ENCODE measurements at regions not wholly inside any gene's neighbourhood (a gene's known extent, or its start where the extent isn't known, plus 50 kb on each side); places are given as distances from the start of the nearest gene placed in this dataset.

DNA sequence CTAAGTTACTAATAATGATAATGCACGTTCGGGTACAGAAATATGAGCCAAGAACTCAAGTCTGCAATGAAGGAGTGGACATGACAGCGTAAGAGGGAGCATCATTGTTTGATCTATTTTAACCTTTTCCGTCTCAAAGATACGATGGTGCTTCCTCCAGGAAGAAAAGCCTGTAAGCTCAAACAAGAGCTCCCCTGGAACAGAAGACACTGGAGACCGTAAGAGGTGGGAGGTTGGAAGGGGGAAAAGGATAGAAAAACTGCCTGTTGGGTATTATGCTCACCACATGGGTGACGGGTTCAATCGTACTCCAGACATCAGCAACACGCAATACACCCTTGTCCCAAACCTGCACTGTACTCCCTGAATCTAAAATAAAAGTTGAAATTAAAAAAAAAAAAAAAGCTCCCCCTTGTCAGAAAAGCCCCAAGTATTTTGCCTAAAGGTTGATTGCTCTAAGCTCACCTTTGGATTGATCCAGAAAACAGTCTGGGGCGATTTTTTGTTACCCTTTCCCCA is 180.5 kb downstream of the TRIM27 start:
- peaks cover 67% of the 10 kb centered on the region for H3K27me3 Mint-ChIP-seq
- H3K4me1 Mint-ChIP-seq (ENCODE audit: low read depth), result peaks cover 5% of the 10 kb centered on the region
- H3K9me3 Mint-ChIP-seq, result peaks cover 21% of the 10 kb centered on the region
- no peak overlapping the region for H3K27ac Mint-ChIP-seq
- no peak overlapping the region for H3K4me3 Mint-ChIP-seq
- H3K36me3 Mint-ChIP-seq (ENCODE audit: low read depth), result peaks cover 14% of the 10 kb centered on the region

- H3K27ac Mint-ChIP-seq, result no peak overlapping the region
- H3K27me3 Mint-ChIP-seq, result peaks cover 73% of the 10 kb centered on the region
- no peak overlapping the region for H3K4me3 Mint-ChIP-seq
Observed at GRCh38 chr6:28747083-28747630, 176.6 kb downstream of the TRIM27 start.

DNA sequence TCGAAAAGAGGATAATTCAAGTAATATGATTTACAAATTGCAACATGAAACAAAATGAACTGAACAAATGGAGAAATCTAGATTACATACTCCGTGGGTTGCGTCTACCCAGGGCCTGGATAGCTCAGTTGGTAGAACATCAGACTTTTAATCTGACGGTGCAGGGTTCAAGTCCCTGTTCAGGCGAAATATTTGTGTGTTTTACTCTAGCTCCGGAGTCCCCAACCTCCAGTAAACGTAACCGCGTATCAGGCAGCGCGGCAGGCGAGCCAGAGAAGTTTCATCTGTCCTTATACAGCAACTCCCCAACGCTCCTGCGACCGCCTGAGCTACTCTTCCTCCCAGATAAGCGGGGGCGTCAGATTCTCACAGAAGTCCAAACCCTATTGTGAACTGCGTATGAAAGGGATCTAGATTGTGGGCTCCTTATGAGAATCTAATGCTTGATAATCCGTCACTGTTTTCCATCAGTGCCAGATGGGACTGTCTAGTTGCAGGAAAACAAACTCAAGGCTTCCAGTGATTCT is 176.1 kb downstream of the TRIM27 start:
- H3K4me1 Mint-ChIP-seq (ENCODE audit: low read depth), result peaks cover 5% of the 10 kb centered on the region
- H3K9me3 Mint-ChIP-seq, result peaks cover 23% of the 10 kb centered on the region
- H3K27ac Mint-ChIP-seq, result no peak overlapping the region
- peaks cover 9% of the 10 kb centered on the region for H3K36me3 Mint-ChIP-seq (ENCODE audit: low read depth)
- peaks cover 77% of the 10 kb centered on the region for H3K27me3 Mint-ChIP-seq
- no peak overlapping the region for H3K4me3 Mint-ChIP-seq

More at GRCh38 chr6:28747083-28747630, 176.6 kb downstream of the TRIM27 start:
- Mint-ChIP-seq H3K4me1 (ENCODE audit: low read depth) (peaks cover 5% of the 10 kb centered on the region), H3K9me3 (peaks cover 23% of the 10 kb centered on the region), H3K36me3 (ENCODE audit: low read depth) (peaks cover 9% of the 10 kb centered on the region)

DNA sequence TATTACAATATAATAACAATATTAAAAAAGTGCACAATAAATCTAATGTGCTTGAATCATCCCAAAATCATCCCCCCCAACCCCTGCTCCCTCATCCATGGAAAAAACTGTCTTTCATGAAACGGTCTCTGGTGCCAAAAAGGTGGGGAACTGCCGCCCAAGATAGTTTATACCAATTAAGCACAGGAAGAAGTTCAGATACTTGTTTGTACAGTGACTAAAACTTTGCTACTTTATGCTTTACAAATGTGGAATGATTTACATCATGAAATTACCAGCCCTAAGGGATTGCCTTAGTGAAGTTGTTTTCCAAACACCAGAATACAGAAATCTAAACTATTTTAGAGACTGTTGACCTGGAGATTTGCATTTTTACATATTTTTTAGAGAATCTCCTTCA is 175.6 kb downstream of the TRIM27 start:
- peaks cover 4% of the 10 kb centered on the region for H3K36me3 Mint-ChIP-seq (ENCODE audit: low read depth)

GRCh38 chr6:28750926-28751458 is 172.8 kb downstream of the TRIM27 start:
- no peak overlapping the region for H3K4me3 Mint-ChIP-seq
- no peak overlapping the region for H3K27ac Mint-ChIP-seq
- peaks cover 63% of the 10 kb centered on the region for H3K27me3 Mint-ChIP-seq
- H3K36me3 Mint-ChIP-seq (ENCODE audit: low read depth), result peaks cover 3% of the 10 kb centered on the region
- H3K4me1 Mint-ChIP-seq (ENCODE audit: low read depth), result no peaks in the 10 kb centered on the region
- peaks cover 23% of the 10 kb centered on the region for H3K9me3 Mint-ChIP-seq

More for the DNA sequence above, 175.6 kb downstream of the TRIM27 start:
- Mint-ChIP-seq H3K4me1 (ENCODE audit: low read depth) (no peaks in the 10 kb centered on the region), H3K4me3 (no peak overlapping the region), H3K9me3 (peaks cover 23% of the 10 kb centered on the region), H3K27me3 (peaks cover 77% of the 10 kb centered on the region), H3K27ac (no peak overlapping the region)

GRCh38 chr6:28751514-28751913 is 172.3 kb downstream of the TRIM27 start:
- H3K27ac Mint-ChIP-seq, result no peak overlapping the region
- H3K4me1 Mint-ChIP-seq (ENCODE audit: low read depth), result no peaks in the 10 kb centered on the region
- H3K4me3 Mint-ChIP-seq, result no peak overlapping the region
- peaks cover 58% of the 10 kb centered on the region for H3K27me3 Mint-ChIP-seq
- H3K9me3 Mint-ChIP-seq, result peaks cover 23% of the 10 kb centered on the region
- H3K36me3 Mint-ChIP-seq (ENCODE audit: low read depth), result peaks cover 3% of the 10 kb centered on the region

DNA sequence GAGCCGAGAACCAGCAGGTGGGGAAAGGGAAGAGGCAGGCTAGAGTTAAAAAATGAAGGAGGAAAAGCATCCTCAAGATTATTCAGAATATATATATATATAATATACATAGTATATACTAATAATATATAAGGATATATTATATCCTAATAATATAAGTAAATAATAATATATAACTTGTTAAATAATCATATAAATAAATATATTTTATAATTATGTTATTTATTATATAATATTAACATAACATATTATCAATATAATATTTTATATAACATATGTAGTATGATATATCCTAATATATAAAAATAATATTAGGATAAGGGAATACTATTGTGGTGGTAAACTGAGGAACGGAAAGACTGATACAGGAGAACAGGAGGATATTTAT is 171.8 kb downstream of the TRIM27 start:
- H3K9me3 Mint-ChIP-seq, result peaks cover 23% of the 10 kb centered on the region

GRCh38 chr6:28757429-28758045 is 166.2 kb downstream of the TRIM27 start:
- H3K36me3 Mint-ChIP-seq (ENCODE audit: low read depth), result no peaks in the 10 kb centered on the region
- no peak overlapping the region for H3K27ac Mint-ChIP-seq
- H3K4me3 Mint-ChIP-seq, result no peak overlapping the region
- H3K9me3 Mint-ChIP-seq, result no peaks in the 10 kb centered on the region
- H3K27me3 Mint-ChIP-seq, result peaks cover 53% of the 10 kb centered on the region
- H3K4me1 Mint-ChIP-seq (ENCODE audit: low read depth), result no peaks in the 10 kb centered on the region

More for the DNA sequence above, 171.8 kb downstream of the TRIM27 start:
- Mint-ChIP-seq H3K27ac (no peak overlapping the region), H3K27me3 (peaks cover 59% of the 10 kb centered on the region), H3K4me1 (ENCODE audit: low read depth) (no peaks in the 10 kb centered on the region), H3K36me3 (ENCODE audit: low read depth) (peaks cover 3% of the 10 kb centered on the region), H3K4me3 (no peak overlapping the region)

GRCh38 chr6:28758046-28758817 is 165.6 kb downstream of the TRIM27 start:
- no peaks in the 10 kb centered on the region for H3K36me3 Mint-ChIP-seq (ENCODE audit: low read depth)
- peak overlapping the region; percentile 23 for H3K4me3 Mint-ChIP-seq
- H3K4me1 Mint-ChIP-seq (ENCODE audit: low read depth), result no peaks in the 10 kb centered on the region
- H3K27ac Mint-ChIP-seq, result no peak overlapping the region
- H3K9me3 Mint-ChIP-seq, result no peaks in the 10 kb centered on the region
- H3K27me3 Mint-ChIP-seq, result peaks cover 54% of the 10 kb centered on the region

GRCh38 chr6:28758818-28759235 is 165.0 kb downstream of the TRIM27 start:
- Mint-ChIP-seq H3K36me3 (ENCODE audit: low read depth) (no peaks in the 10 kb centered on the region), H3K4me1 (ENCODE audit: low read depth) (no peaks in the 10 kb centered on the region), H3K27ac (no peak overlapping the region), H3K27me3 (peaks cover 58% of the 10 kb centered on the region), H3K4me3 (no peak overlapping the region), H3K9me3 (no peaks in the 10 kb centered on the region)

GRCh38 chr6:28764014-28764723 is 159.6 kb downstream of the TRIM27 start:
- Mint-ChIP-seq H3K4me3 (no peak overlapping the region), H3K4me1 (ENCODE audit: low read depth) (no peaks in the 10 kb centered on the region), H3K36me3 (ENCODE audit: low read depth) (no peaks in the 10 kb centered on the region), H3K27me3 (peaks cover 84% of the 10 kb centered on the region), H3K9me3 (peaks cover 9% of the 10 kb centered on the region), H3K27ac (no peak overlapping the region)

- Mint-ChIP-seq H3K4me1 (ENCODE audit: low read depth) (no peaks in the 10 kb centered on the region), H3K9me3 (peaks cover 13% of the 10 kb centered on the region), H3K27ac (no peak overlapping the region), H3K4me3 (no peak overlapping the region), H3K36me3 (ENCODE audit: low read depth) (peaks cover 4% of the 10 kb centered on the region), H3K27me3 (peaks cover 87% of the 10 kb centered on the region)
Observed at GRCh38 chr6:28764761-28765282, 159.0 kb downstream of the TRIM27 start.

GRCh38 chr6:28765978-28766351 is 157.8 kb downstream of the TRIM27 start:
- Mint-ChIP-seq H3K9me3 (peaks cover 13% of the 10 kb centered on the region), H3K36me3 (ENCODE audit: low read depth) (peaks cover 4% of the 10 kb centered on the region), H3K27ac (no peak overlapping the region), H3K4me1 (ENCODE audit: low read depth) (no peaks in the 10 kb centered on the region), H3K27me3 (peaks cover 86% of the 10 kb centered on the region), H3K4me3 (no peak overlapping the region)

DNA sequence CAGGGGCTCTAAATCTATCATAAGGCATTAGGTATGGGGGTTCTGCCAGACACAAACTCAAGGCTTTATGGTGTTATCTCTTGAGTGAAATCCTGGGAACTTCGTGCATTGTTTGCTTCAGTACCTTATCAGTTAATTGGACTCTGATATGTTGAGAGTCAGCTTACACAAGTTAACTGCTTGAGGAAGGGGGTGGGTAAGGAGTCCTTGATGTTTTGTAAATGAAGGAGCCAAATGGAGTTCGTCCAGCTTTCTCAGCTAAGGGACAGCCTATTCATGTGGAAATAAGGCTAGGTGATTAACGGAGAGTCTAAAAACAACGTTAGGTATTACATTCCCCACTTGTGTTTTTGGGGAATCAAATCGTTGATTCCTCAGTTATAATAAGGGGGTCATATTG is 157.4 kb downstream of the TRIM27 start:
- H3K27ac Mint-ChIP-seq, result no peak overlapping the region
- no peak overlapping the region for H3K4me3 Mint-ChIP-seq
- H3K4me1 Mint-ChIP-seq (ENCODE audit: low read depth), result no peaks in the 10 kb centered on the region
- H3K27me3 Mint-ChIP-seq, result peaks cover 90% of the 10 kb centered on the region
- peaks cover 4% of the 10 kb centered on the region for H3K36me3 Mint-ChIP-seq (ENCODE audit: low read depth)
- H3K9me3 Mint-ChIP-seq, result peaks cover 17% of the 10 kb centered on the region

Measured in stimulated activated naive CD8-positive, alpha-beta T cell treated with anti-CD3 and anti-CD28 coated beads, Interleukin-15, Interleukin-2, amounts not matched to agents 100 ng/mL and 50 ng/mL, for 24 hours (primary cell).